Kasumi-1 (cell line): ENCODE measurements at regions not wholly inside any gene's neighbourhood (a gene's known extent, or its start where the extent isn't known, plus 50 kb on each side); places are given as distances from the start of the nearest gene placed in this dataset.
A peak's percentile ranks its signal among the peaks of the same experiment; 100 is the strongest.

Experiments
- DNase-seq, 2 experiments: peaks; one replicate each; lab custom pipeline; 2025; lab: John Stamatoyannopoulos, UW

DNA sequence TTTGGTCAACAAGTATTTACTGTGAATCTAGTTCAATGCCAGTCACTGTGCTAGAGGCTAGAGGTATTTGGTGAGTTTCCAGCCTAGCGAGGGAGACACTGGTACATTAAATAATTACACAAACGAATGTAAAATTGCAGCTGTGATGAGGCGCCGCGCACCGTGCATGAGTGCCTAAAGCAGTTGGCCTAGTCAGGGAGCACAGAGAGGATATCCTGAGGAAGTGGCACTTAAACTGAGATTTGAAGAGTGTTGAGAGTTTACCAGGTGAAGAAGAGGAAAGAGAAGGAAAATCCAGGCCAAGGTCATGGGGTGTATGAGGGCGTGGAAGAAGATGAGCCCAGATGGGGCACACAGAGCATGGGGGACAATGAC is 157.6 kb upstream of the NDUFV2 start:
- no peak for DNase-seq

GRCh38 chr18:8945514-8945913 is 157.0 kb upstream of the NDUFV2 start:
- no peak for DNase-seq

DNA sequence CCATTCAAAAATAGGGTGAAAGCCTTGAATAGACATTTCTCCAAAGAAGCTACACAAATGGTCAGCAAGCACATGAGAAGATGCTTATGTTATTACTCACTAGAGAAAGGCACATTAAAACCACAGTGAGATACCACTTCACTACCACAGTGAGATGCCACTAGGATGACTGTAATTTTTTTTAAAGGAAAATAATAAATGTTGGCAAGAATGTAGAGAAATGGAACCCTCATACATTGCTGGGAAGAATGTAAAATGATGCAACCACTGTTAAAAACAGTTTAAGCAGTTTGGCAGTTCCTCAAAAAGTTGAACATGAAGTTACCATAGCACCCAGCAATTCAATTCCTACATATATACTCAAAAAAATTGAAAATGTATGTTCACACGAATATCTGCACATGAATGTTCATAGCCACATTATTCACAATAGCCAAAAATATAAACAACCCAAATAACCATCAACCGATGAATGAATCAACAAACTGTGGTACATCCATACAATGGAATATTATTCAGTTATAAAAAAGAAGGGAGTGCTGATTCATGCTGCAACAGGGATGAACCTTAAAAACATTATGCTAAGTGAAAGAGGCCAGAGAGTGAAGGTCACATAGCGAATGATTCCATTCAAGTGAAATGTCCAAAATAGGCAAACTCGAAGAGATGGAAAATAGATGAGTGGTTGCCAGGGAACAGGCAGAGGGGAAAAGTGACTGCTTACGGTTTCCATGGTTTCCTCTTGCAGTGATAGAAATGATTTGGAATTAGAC is 156.2 kb upstream of the NDUFV2 start:
- no peak for DNase-seq

GRCh38 chr18:8947566-8947965 is 154.9 kb upstream of the NDUFV2 start:
- DNase-seq = no peak

GRCh38 chr18:8948011-8948410 is 154.5 kb upstream of the NDUFV2 start:
- no peak for DNase-seq

- no peak for DNase-seq
These were observed 153.9 kb upstream of the NDUFV2 start for GRCh38 chr18:8948471-8949149.

DNA sequence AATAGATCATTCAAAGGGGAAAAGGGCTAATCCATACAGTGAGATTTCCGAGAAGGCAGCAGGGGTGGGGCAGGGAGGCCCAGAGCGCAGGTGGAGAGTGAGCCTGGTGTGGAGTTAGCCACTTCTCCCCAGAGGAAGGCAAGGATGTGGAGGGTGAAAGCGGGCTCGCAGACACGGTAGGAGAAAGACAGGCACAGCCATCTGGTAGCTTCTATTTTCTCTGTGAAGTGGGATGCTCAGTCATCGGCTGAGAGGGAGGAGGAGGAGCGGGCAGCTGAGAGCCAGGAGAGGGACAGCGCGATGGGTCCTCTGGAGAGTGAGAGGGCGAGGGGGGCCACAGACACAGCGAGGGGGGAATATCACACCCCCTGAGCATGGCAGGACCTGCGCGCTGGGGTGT is 153.3 kb upstream of the NDUFV2 start:
- DNase-seq = no peak

DNA sequence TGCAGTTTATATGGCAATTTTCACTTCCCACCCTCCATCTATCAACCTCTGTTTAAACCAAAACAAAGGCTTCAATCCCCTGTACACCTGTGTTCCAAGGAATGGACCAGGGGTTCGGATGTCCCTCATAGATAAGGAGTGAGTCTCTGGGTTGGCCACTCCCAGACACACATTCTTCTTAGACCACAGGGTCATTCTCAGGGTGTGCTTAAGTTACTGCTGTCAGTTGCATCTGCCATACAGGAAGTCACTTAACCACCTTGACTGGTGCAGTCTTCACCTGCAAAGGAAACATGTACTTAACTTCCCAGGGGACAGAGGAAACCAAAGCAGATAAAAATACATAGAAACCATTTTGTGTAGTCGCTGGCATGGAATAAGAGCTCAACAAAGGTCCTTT is 151.0 kb upstream of the NDUFV2 start:
- no peak for DNase-seq

GRCh38 chr18:8952174-8952573 is 150.3 kb upstream of the NDUFV2 start:
- no peak for DNase-seq

GRCh38 chr18:8952769-8953760 is 149.4 kb upstream of the NDUFV2 start:
- no peak for DNase-seq

DNA sequence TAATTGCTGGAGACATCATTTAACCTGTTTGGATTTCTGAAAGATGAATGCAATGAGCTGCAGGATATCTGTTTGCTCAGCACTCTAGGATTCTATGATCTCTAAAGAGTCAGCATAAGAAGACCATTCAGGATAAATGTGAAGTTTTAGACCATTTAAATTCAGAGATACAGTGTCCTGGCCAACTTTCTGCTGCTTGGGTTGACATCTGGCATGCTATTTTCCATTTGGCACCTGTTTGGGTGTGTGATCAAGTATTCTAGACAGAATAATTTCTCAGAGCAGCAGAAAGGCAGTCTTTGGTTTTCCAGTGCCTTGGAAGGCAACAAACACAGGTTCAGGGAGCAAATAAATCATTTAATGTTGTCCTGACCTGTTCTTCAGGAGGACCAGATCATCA is 144.8 kb upstream of the NDUFV2 start:
- DNase-seq = no peak

- no peak for DNase-seq
These were observed 143.8 kb upstream of the NDUFV2 start for GRCh38 chr18:8958660-8959059.

GRCh38 chr18:8959551-8960135 is 142.9 kb upstream of the NDUFV2 start:
- no peak for DNase-seq

GRCh38 chr18:8960740-8961657 is 141.5 kb upstream of the NDUFV2 start:
- DNase-seq = no peak

DNA sequence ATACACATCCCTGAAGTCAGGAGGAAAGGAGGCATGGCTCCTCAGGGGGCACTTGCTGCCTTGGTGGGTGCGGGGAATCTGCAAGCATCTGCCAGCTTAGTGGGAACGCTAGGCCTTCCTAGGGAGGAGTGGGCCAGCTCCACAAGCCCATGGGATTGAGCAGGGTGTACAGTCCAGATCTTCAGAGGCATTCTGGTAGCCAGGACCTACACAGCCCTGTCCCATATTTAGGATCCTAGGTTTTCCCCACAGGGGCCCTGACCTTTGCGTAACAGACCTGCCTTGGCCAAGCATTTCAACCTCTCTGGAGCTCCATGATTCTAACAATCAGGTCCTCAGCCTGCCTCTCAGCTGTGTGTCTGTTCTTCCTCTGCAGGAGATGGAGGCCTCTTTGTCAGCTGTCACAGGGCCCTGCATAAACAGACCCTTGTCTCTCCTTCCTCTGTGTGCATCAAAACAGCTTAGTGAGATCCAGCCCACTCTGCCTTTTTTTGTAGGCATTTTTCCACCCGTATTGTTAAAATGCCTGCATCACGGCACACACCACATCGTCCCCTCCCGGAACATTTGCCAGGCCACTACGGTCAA is 140.2 kb upstream of the NDUFV2 start:
- DNase-seq = no peak

- peak; percentile 63 to 65 for DNase-seq
These were observed 139.5 kb upstream of the NDUFV2 start for GRCh38 chr18:8962855-8963635.

DNA sequence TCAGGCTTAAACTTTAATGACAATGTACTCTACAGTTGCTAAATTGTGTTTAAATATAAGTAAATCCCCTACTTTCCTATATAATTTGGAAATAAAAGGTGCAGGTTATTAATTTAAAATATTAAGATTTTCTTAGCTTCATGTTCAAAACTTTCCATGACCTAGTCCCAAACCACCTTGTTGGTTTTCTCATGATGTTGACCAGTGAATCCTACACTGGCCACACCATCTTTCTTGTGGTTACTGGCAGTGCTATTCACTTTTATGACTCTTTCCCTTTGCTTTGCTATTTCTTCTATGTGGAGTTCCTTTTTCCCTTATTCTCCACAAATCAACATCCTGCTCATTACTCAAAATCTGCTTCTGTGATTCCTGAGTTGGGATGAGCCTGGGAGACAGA is 138.6 kb upstream of the NDUFV2 start:
- no peak for DNase-seq

GRCh38 chr18:8965398-8965797 is 137.1 kb upstream of the NDUFV2 start:
- no peak for DNase-seq

DNA sequence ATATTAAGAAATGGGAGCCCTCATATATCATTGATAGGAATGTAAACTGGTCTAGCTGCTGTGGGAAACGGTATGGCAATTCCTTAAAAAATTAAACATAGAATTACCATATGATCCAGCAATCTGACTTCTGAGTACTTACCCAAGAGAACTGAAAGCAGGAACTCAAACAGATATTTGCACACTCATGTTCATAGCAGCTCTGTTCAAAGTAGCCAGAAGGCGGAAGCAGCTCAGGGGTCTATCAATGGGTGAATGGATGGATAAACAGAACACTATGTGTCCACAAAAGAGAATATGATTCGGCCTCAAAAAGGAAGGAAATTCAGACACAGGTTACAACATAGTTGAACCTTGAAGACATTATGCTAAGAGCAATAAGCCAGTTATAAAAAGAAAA is 135.7 kb upstream of the NDUFV2 start:
- no peak for DNase-seq

GRCh38 chr18:8967573-8967972 is 134.9 kb upstream of the NDUFV2 start:
- no peak for DNase-seq
